Esophagus muscularis mucosa (tissue), 2 donors: ENCODE measurements at regions not wholly inside any gene's neighbourhood (a gene's known extent, or its start where the extent isn't known, plus 50 kb on each side); places are given as distances from the start of the nearest gene placed in this dataset.

Source experiments
- POLR2A ChIP-seq: fragments of 450-650 bp; IDR thresholded peaks from one replicate; pipeline ENCODE4 v1.6.1; 2017; ENCODE audit warnings: antibody characterized with exemption, moderate library complexity, mild to moderate bottlenecking, low read depth
- POLR2AphosphoS5 ChIP-seq, 2 donors: sonication (generic); formaldehyde crosslinking; IDR thresholded peaks; one replicate each; pipeline ENCODE4 v1.6.1; 2017; ENCODE audit warnings: antibody characterized with exemption in 2 of 2

DNA sequence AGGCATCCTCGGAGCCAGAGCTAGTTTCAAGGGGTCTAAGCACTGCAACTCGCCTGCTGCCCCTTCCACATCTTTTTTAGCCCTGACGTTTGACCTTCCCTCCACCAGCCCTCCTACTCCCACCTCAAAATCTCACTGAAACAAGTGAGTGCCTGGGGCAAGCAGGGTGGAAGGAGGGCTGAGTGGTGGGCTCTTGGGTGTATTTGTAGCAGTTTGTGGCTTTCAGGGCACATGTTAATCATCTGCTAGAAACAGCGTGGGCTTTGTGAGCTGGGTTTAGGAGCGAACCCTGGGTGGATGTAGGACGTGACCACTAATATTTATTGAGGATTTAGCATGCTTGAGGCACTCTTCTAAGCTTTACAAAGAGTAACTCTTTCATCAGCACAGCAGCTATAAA is 390.3 kb downstream of the GRIN2B start:
- TF ChIP-seq POLR2A = no peak
- TF ChIP-seq POLR2AphosphoS5 (IDR thresholded peaks at IDR 0.05) = no peak
